ENCODE measurements at regions not wholly inside any gene's neighbourhood (a gene's known extent, or its start where the extent isn't known, plus 50 kb on each side); places are given as distances from the start of the nearest gene placed in this dataset.

DNA sequence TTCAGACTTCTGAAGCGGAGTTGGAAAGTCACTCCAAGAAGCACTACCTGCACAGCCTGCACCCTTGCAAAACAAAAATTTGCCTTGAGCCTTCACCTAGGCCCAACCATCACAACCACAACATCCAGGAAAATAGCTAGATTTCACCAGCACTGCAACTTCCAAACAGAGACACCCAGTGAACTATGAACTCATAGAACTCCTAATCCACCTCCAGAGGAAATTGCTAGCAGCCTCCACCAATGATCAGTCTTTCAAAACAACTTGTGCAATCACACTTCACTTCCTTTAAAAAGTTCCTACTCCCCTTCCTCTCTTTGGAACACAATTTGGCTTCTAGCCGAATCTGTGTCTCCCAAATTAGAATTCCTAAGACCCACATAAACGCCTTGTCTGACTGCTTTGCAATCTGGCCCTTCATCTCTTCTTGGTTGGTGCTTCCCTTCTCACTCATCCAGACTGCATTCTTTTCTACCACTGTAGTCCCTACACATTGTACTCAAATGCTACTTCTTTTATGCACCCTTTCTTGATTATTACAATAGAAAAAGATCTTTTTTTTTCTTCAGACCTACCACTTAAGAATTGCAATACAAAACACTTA, 489.2 kb upstream of the ARGLU1 start:
- H3K9me3 Mint-ChIP-seq, result peaks cover 13% of the 10 kb centered on the region
- H3K27ac Mint-ChIP-seq, result no peak overlapping the region
- H3K27me3 Mint-ChIP-seq, result no peaks in the 10 kb centered on the region
- no peak for ATAC-seq (replicated peaks)
- no peaks in the 10 kb centered on the region for H3K4me1 Mint-ChIP-seq
- H3K36me3 Mint-ChIP-seq (ENCODE audit: low read depth), result no peaks in the 10 kb centered on the region
- no peak overlapping the region for H3K4me3 Mint-ChIP-seq

DNA sequence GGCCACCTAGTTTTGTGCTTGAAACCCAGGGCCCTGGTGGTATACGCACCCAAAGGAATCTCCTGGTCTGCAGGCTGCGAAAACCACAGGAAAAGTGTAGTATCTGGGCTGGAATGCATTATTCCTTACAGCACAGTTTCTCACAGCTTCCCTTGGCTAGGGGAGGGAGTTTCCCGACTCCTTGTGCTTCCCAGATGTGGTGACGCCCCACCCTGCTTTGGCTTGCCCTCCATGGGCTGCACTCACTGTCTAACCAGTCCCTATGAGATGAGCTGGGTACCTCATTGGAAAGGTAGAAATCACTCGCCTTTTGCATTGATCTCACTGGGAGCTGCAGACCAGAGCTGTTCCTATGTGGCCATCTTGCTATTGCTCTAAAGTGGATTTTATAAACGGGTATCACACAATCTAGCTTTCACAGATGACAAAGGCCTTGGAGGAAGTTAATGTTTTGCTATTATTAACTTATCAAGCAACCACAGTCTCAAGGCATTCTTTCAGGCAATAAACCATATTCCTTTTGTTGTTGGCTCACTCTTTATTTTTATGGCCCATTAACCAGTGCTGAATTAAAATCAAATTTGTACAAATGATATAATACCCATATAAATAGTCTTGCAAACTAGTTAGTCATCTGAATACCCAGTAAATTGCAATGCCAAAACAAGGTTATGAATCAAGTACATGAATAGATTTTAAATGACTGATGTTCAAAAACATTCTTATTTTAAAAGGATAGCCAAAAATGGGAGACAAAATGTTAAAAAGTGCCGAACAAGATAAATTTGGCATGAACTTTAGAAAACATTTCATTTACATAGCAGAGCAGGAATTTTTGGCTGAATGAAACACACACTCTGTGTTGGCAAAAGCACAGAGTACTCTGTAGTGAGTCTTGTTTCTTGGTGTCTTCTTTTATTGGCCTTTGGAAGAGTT, 475.4 kb upstream of the ARGLU1 start:
- Mint-ChIP-seq H3K27ac (no peak overlapping the region), H3K27me3 (no peaks in the 10 kb centered on the region), H3K9me3 (peaks cover 5% of the 10 kb centered on the region), H3K36me3 (ENCODE audit: low read depth) (no peaks in the 10 kb centered on the region), H3K4me1 (no peaks in the 10 kb centered on the region), H3K4me3 (no peak overlapping the region)
- no peak for ATAC-seq (replicated peaks)

DNA sequence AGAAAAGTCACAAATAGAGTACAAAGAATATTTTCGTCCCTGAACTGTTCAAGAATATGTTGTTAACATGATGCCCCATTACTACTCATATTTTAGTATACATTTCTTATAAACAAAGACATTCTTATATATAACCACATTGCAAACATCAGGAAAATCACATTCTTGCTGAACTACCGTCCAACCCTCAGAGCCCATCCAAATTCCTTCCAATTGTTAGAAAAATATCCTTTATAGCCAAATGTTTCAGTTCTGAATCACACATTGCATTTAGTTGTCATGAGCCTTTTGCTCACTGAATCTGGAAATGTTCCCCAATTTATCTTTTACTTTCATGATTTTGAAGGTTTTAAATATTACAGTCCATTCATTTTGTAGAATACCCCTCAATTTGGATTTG, 467.8 kb upstream of the ARGLU1 start:
- no peaks in the 10 kb centered on the region for H3K4me1 Mint-ChIP-seq
- no peak overlapping the region for H3K4me3 Mint-ChIP-seq
- no peak for ATAC-seq (replicated peaks)
- peaks cover under 1% of the 10 kb centered on the region for H3K9me3 Mint-ChIP-seq
- H3K27me3 Mint-ChIP-seq, result no peaks in the 10 kb centered on the region
- H3K36me3 Mint-ChIP-seq (ENCODE audit: low read depth), result no peaks in the 10 kb centered on the region
- H3K27ac Mint-ChIP-seq, result no peak overlapping the region

DNA sequence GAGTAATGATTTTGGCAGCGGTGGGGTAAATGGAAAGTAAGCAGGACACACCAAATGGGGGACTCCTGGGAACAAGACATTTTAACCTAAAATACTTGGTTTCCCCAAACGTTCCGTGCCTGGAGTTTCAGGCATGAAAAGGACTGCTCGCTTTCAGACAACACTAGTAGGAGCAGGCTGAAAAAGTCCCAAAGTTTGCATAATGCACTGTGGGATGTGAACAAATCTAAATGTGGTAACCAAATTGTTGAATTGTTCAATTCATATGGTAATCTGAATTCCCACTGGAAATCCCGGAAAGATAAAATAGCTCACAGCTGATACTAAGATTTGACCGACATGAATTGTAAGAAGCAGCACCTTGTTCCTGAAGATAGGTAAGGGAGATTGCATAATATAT, 467.2 kb upstream of the ARGLU1 start:
- no peak overlapping the region for H3K4me3 Mint-ChIP-seq
- H3K9me3 Mint-ChIP-seq, result no peaks in the 10 kb centered on the region
- no peaks in the 10 kb centered on the region for H3K4me1 Mint-ChIP-seq
- no peak overlapping the region for H3K27ac Mint-ChIP-seq
- ATAC-seq (replicated peaks), result no peak
- H3K27me3 Mint-ChIP-seq, result no peaks in the 10 kb centered on the region
- H3K36me3 Mint-ChIP-seq (ENCODE audit: low read depth), result no peaks in the 10 kb centered on the region

DNA sequence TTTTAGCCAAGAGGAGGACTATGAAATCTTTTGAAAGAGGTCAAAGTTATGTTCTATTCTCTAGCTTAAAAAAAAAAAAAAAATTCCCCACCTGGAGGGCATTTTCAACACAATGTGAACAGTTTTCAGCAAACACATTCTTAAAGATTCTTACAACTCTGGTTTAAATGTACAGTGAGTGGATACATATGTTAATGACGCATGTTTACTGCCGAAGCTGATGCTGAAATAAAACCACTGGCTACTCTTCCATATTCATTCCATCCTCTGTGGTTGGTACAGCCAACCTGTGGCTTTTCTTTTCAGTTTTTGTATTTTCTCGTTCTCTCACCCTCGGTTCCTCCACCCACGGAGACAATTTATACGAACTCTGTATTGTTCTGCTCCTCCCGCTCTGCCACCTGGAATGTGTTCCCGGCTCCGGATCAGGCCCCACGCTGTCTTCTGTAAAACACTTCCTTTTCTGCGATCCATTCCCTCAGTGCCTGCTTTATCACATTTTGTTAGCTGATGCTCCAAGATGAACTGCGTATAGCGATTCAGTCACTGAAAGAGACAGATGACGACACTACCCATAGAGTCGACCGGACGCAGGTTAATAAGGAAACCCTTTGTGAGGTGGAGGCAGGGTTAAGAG, 466.4 kb upstream of the ARGLU1 start:
- ATAC-seq (replicated peaks), result no peak
- no peak overlapping the region for H3K27ac Mint-ChIP-seq
- H3K27me3 Mint-ChIP-seq, result no peaks in the 10 kb centered on the region
- no peaks in the 10 kb centered on the region for H3K4me1 Mint-ChIP-seq
- H3K4me3 Mint-ChIP-seq, result no peak overlapping the region
- H3K9me3 Mint-ChIP-seq, result no peaks in the 10 kb centered on the region
- H3K36me3 Mint-ChIP-seq (ENCODE audit: low read depth), result no peaks in the 10 kb centered on the region

DNA sequence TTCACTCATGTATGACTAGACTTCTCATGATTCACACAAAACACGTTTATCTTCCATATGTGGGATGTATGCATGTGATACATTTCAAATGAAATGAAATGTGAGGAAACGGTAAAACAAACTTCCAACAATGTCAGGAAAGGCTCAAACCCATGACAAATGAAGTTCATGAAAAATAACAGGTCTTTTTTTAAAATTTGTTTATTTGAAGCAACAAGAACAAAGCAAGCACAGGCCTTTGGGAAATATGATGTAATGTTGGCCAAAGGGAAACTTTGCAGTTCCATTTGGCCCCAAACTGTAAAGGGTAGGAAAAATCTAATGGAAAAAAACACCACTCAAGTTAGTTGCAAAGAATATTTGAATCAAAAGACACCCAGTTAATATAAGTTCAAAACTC, 463.8 kb upstream of the ARGLU1 start:
- Mint-ChIP-seq H3K4me3 (no peak overlapping the region), H3K27me3 (no peaks in the 10 kb centered on the region), H3K27ac (no peak overlapping the region), H3K9me3 (no peaks in the 10 kb centered on the region), H3K4me1 (no peaks in the 10 kb centered on the region), H3K36me3 (ENCODE audit: low read depth) (no peaks in the 10 kb centered on the region)
- no peak for ATAC-seq (replicated peaks)

DNA sequence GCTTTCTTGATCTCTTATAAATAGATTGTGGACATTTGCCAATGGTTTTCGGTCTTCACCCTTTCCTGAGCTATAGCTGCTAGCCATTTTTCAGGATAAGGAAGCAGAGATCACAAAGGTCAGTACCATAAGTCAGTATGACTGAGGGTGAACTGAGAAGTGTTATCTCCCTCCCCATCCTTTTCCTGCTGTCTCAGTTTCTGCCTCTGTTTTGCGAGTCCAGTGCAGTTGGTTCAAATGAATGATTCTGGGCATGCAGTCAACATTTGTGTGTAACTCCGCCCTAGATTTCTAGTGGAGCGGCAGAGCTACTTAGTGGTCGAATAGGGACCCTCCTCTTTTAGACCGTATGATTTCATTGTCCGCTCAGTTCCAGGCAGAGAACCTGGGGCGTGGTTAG, 460.8 kb upstream of the ARGLU1 start:
- Mint-ChIP-seq H3K27ac (no peak overlapping the region), H3K9me3 (peaks cover 6% of the 10 kb centered on the region), H3K4me3 (no peak overlapping the region), H3K4me1 (no peaks in the 10 kb centered on the region), H3K36me3 (ENCODE audit: low read depth) (no peaks in the 10 kb centered on the region), H3K27me3 (no peaks in the 10 kb centered on the region)
- ATAC-seq (replicated peaks), result no peak

DNA sequence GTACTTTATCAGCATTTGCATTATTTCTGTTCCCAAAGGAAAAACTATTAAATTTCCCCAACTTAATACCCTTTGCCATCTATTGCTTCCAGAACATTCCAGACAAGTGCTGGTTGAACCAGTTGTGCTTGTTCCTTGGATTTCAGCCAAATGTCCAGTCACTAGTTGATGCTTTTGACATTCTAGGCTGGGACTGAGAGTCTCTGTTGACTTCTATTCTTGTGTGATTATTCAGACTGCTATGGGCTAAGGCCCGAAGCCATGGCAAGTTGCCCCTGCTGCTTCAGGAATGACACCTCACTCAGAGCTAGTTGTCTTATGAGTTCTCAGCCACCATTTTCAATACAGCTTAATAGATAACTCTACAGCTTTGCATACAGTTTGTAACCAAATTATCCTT, 458.1 kb upstream of the ARGLU1 start:
- no peaks in the 10 kb centered on the region for H3K27me3 Mint-ChIP-seq
- no peak for ATAC-seq (replicated peaks)
- H3K27ac Mint-ChIP-seq, result no peak overlapping the region
- no peaks in the 10 kb centered on the region for H3K4me1 Mint-ChIP-seq
- no peaks in the 10 kb centered on the region for H3K36me3 Mint-ChIP-seq (ENCODE audit: low read depth)
- H3K4me3 Mint-ChIP-seq, result no peak overlapping the region
- peaks cover 7% of the 10 kb centered on the region for H3K9me3 Mint-ChIP-seq

DNA sequence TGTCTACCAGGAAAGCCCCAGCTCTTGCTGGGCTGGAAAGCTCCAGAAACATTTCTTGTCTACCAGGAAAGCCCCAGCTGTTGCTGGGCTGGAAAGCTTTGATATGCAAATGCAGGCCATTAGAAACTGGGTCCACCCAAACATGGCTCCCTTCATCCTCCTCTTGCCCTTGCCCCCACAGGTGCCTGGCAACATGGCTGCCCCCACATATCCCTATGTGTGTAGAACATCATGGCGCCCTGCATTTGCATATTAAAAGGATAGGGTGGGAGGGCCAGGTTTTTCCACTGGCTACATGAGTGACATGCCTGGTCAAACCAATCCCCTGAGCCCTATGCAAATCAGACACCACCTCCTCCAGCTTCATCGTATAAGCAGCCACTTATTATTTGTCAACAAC, 455.4 kb upstream of the ARGLU1 start:
- Mint-ChIP-seq H3K27me3 (no peaks in the 10 kb centered on the region), H3K4me3 (no peak overlapping the region), H3K27ac (no peak overlapping the region), H3K36me3 (ENCODE audit: low read depth) (no peaks in the 10 kb centered on the region), H3K4me1 (no peaks in the 10 kb centered on the region), H3K9me3 (peaks cover 7% of the 10 kb centered on the region)
- ATAC-seq (replicated peaks), result no peak

DNA sequence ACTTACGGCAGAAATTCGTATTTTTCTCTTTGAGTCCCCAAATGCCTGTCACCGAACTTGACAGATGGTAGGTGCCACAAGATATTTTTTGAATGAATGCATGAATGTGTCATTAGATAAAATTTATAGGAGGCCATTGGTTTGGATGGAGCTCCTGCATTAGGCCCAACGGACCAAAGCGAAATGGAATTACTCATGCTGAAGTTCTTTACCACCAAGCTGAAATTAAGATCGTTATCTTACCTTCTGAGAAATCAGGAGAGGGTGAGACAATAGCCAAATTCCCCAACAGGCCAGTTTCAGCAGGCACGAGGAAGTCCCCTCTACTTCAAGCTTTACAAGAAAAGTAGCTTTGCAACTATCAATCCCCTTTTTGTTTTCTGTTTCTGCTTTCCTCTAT, 452.5 kb upstream of the ARGLU1 start:
- H3K4me1 Mint-ChIP-seq, result no peaks in the 10 kb centered on the region
- H3K36me3 Mint-ChIP-seq (ENCODE audit: low read depth), result no peaks in the 10 kb centered on the region
- no peaks in the 10 kb centered on the region for H3K27me3 Mint-ChIP-seq
- H3K9me3 Mint-ChIP-seq, result peaks cover 7% of the 10 kb centered on the region
- H3K27ac Mint-ChIP-seq, result no peak overlapping the region
- H3K4me3 Mint-ChIP-seq, result no peak overlapping the region
- ATAC-seq (replicated peaks), result no peak

DNA sequence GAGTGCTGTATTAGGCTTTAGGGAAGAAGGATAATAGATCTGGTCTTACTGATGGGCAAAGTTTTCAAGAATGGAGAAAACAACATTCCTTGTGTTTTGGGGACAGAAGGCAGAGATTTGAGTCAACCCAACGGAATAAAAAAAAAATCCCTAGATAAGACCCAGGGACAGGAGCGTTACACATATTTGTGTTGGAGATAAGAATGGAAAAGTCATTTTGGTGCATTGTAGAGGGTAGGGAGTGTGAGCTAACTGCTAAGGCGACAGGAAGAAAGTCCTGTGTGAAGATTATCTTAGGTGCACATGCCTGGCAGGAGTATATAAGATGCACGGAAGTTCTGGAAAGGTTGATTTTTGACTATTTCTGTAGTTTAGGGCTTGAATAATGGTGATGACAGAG, 450.3 kb upstream of the ARGLU1 start:
- Mint-ChIP-seq H3K27ac (no peak overlapping the region), H3K4me1 (no peaks in the 10 kb centered on the region)

DNA sequence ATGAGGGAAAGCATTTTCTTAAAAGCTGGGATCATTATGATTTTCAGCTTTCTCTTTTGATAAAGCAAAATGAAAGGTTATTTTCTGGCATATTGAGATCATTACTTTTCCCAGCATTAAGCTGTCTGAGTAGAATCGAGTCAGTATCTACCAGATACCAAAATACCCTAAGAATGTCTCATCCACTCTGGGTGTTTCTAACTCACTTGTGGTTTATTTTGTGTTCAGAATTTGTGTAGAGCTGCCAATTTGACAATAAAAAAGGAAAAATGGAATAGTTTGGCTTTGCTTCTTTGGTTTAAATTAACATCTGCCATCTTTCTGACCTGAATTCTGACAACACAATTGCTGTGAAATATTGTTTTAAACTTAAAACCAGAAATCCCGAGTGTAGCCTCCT, 438.7 kb upstream of the ARGLU1 start:
- ATAC-seq (replicated peaks), result no peak
- Mint-ChIP-seq H3K27ac (no peak overlapping the region), H3K36me3 (ENCODE audit: low read depth) (no peaks in the 10 kb centered on the region), H3K4me1 (no peaks in the 10 kb centered on the region), H3K9me3 (no peaks in the 10 kb centered on the region), H3K27me3 (no peaks in the 10 kb centered on the region), H3K4me3 (no peak overlapping the region)

More for the DNA sequence above, 450.3 kb upstream of the ARGLU1 start:
- Mint-ChIP-seq H3K9me3 (no peaks in the 10 kb centered on the region), H3K27me3 (no peaks in the 10 kb centered on the region), H3K36me3 (ENCODE audit: low read depth) (no peaks in the 10 kb centered on the region), H3K4me3 (no peak overlapping the region)
- no peak for ATAC-seq (replicated peaks)

DNA sequence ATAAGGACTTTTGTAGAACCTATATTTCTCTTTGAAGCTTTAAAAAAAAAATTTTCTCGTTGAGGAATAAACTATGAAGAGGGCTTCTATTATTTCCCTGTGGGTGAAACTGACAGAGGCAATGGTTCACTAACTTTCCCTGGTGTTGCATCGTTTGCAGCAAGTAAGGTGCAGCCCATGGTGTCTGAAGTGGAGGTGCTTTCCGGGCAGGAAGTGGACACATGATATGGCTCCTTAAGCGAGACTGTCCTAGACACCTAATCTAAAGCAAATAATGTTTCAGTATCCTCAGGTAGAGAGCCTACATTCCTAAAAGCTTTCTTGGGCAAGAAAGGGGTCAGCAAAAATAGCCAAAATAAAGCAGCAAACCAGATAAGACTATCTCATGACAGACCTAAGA, 437.6 kb upstream of the ARGLU1 start:
- H3K4me3 Mint-ChIP-seq, result no peak overlapping the region
- H3K27me3 Mint-ChIP-seq, result no peaks in the 10 kb centered on the region
- no peaks in the 10 kb centered on the region for H3K4me1 Mint-ChIP-seq
- ATAC-seq (replicated peaks), result no peak
- H3K36me3 Mint-ChIP-seq (ENCODE audit: low read depth), result no peaks in the 10 kb centered on the region
- no peak overlapping the region for H3K27ac Mint-ChIP-seq
- no peaks in the 10 kb centered on the region for H3K9me3 Mint-ChIP-seq

DNA sequence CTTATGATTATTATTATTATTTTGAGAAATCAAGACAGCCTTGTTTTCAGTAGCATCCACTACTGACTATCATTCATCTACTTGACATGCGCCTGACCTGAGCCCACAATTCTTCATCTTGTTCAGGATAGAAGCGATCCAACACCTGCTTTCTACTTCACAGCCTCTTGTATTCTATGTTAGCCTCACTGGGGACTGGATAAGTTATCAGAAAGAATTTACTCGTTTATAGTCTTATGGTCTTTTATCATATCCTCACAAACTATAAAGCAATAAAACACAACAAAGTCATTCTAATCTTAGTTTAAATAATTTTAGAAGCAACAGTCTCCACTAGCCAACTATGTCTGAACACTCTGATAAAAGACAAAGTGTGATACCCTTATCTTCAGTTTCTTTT, 436.0 kb upstream of the ARGLU1 start:
- H3K4me3 Mint-ChIP-seq, result no peak overlapping the region
- no peaks in the 10 kb centered on the region for H3K36me3 Mint-ChIP-seq (ENCODE audit: low read depth)
- no peaks in the 10 kb centered on the region for H3K27me3 Mint-ChIP-seq
- no peak for ATAC-seq (replicated peaks)
- H3K27ac Mint-ChIP-seq, result no peak overlapping the region
- H3K4me1 Mint-ChIP-seq, result no peaks in the 10 kb centered on the region
- H3K9me3 Mint-ChIP-seq, result peaks cover 6% of the 10 kb centered on the region

DNA sequence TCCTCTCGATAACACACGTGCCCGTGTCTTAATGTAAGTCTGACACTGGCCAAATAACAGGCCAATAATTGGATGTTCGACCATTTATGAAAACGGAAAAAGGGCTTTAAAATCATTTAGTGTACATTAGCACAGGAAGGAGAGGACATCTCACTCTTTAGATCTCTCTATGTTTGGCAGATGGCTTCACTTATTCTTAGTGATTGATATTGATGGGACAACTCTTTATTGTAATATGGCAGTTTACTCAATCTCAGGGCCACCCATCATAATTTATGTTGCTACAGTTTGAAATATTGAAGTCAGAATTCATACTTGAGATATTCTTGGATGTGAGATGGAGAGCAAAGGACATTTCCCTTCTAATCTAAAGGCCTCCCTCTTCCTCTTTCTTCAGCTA, 430.7 kb upstream of the ARGLU1 start:
- no peak overlapping the region for H3K27ac Mint-ChIP-seq
- H3K9me3 Mint-ChIP-seq, result peaks cover 6% of the 10 kb centered on the region
- no peaks in the 10 kb centered on the region for H3K4me1 Mint-ChIP-seq
- H3K4me3 Mint-ChIP-seq, result no peak overlapping the region
- H3K27me3 Mint-ChIP-seq, result no peaks in the 10 kb centered on the region
- ATAC-seq (replicated peaks), result no peak
- no peaks in the 10 kb centered on the region for H3K36me3 Mint-ChIP-seq (ENCODE audit: low read depth)

Measured in activated T-helper 17 cell treated with anti-CD3 and anti-CD28 coated beads, Interleukin-2, amount 50 U/mL, for 72 hours (primary cell).